ENCODE measurements at regions not wholly inside any gene's neighbourhood (a gene's known extent, or its start where the extent isn't known, plus 50 kb on each side); places are given as distances from the start of the nearest gene placed in this dataset.

DNA sequence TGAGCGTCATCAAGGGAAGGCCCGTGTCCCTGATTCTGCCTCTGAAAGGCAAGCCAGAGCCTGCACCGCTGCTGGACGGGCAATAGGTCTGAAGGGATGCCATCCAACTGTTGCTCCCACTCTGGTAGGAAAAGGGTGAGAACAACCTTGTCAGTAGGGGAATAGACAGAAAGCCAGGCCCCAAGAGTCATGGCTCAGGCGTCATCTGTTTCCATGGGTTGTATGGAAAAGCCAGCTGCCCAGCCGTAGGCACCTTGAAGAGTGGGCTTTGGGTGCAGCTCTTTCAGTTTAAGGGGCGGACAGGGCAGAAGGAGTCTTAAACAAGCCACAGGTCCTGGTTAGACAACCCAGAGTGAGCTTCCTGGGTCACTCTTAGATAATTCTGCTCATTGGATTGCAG, 66.5 kb downstream of the RNF6 start:
- H3K9me3 Mint-ChIP-seq (ENCODE audit: unreplicated experiment), result no peaks in the 10 kb centered on the region
- no peaks in the 10 kb centered on the region for H3K4me1 Mint-ChIP-seq (ENCODE audit: insufficient read depth, unreplicated experiment)
- CTCF ChIA-PET, result interaction anchor here (0.6 kb wide), 1 partner anchor 553 kb away, joined by 3 read pairs; no protein-coding TSS in a partner anchor
- H3K4me3 Mint-ChIP-seq (ENCODE audit: unreplicated experiment), result no peak overlapping the region
- intact Hi-C loops (cut with micrococcal nuclease), result no loop called here
- DNase-seq (ENCODE audit: unreplicated experiment), result no peak
- TF ChIP-seq, protein P1, sequence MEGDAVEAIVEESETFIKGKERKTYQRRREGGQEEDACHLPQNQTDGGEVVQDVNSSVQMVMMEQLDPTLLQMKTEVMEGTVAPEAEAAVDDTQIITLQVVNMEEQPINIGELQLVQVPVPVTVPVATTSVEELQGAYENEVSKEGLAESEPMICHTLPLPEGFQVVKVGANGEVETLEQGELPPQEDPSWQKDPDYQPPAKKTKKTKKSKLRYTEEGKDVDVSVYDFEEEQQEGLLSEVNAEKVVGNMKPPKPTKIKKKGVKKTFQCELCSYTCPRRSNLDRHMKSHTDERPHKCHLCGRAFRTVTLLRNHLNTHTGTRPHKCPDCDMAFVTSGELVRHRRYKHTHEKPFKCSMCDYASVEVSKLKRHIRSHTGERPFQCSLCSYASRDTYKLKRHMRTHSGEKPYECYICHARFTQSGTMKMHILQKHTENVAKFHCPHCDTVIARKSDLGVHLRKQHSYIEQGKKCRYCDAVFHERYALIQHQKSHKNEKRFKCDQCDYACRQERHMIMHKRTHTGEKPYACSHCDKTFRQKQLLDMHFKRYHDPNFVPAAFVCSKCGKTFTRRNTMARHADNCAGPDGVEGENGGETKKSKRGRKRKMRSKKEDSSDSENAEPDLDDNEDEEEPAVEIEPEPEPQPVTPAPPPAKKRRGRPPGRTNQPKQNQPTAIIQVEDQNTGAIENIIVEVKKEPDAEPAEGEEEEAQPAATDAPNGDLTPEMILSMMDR (IDR thresholded peaks at IDR 0.05; ENCODE audit: unreplicated experiment), result no peak
- BruUV-seq (replicated peaks), result no TSS peak
- peaks cover 37% of the 10 kb centered on the region for H3K27me3 Mint-ChIP-seq (ENCODE audit: insufficient read depth, unreplicated experiment)
- POLR2A ChIA-PET, result no interaction called here
- no peaks in the 10 kb centered on the region for H3K36me3 Mint-ChIP-seq (ENCODE audit: insufficient read depth, unreplicated experiment)
- no peak overlapping the region for H3K27ac Mint-ChIP-seq (ENCODE audit: low read depth, unreplicated experiment)

DNA sequence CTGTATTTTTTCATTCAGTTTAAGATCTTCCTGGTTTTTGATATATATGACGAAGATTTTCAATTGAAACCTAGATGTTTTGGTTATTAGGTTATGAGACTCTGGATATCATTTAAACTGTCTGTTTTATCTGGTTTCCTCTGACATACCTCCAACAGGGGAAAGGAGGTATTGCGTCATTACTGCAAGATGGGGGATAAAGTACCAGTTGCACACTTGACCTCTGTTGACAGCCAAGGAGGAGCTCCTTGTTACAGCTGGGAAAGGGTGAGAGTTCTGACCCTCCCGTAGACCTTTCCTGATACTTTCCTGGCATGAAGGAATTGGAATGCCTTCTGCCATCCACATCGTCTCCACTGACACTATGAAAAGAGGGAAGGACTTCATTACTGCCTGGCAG, 82.0 kb upstream of the SHISA2 start:
- CTCF ChIA-PET, result interaction anchor here (0.9 kb wide), 1 partner anchor 346 kb away, joined by 3 read pairs; no protein-coding TSS in a partner anchor
- H3K9me3 Mint-ChIP-seq (ENCODE audit: unreplicated experiment), result no peaks in the 10 kb centered on the region

DNA sequence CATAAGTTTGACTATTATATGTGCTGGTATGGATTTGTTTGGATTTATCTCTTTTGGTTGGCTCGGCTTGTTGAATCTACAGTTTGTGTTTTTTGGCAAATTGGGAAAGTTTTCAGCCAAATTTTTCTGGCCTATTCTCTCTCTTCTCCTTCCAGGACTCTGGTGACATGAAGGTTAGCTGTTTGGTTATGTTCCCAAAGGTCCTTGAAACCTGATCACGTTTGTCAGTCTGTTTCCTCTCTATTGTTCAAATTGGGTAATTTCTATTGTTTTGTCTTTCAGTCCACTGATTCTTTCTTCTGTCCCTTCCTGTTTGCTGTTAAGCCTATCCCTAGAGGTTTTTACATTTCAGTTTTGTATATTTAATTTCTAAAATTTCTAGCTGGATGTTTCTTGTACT, 81.5 kb upstream of the SHISA2 start:
- BruUV-seq (replicated peaks), result no TSS peak
- intact Hi-C loops (cut with micrococcal nuclease), result no loop called here
- no peak overlapping the region for H3K4me3 Mint-ChIP-seq (ENCODE audit: unreplicated experiment)
- H3K27ac Mint-ChIP-seq (ENCODE audit: low read depth, unreplicated experiment), result no peak overlapping the region
- ChIA-PET POLR2A (no interaction called here), CTCF (interaction anchor here (0.9 kb wide), 1 partner anchor 347 kb away, joined by 3 read pairs; no protein-coding TSS in a partner anchor)
- no peaks in the 10 kb centered on the region for H3K9me3 Mint-ChIP-seq (ENCODE audit: unreplicated experiment)
- no peaks in the 10 kb centered on the region for H3K36me3 Mint-ChIP-seq (ENCODE audit: insufficient read depth, unreplicated experiment)
- DNase-seq (ENCODE audit: unreplicated experiment), result no peak
- TF ChIP-seq, protein P1 (IDR thresholded peaks at IDR 0.05; ENCODE audit: unreplicated experiment), result no peak
- H3K4me1 Mint-ChIP-seq (ENCODE audit: insufficient read depth, unreplicated experiment), result no peaks in the 10 kb centered on the region
- peaks cover 12% of the 10 kb centered on the region for H3K27me3 Mint-ChIP-seq (ENCODE audit: insufficient read depth, unreplicated experiment)

More for the DNA sequence above, 82.0 kb upstream of the SHISA2 start:
- TF ChIP-seq, protein P1 (IDR thresholded peaks at IDR 0.05; ENCODE audit: unreplicated experiment), result no peak
- H3K27me3 Mint-ChIP-seq (ENCODE audit: insufficient read depth, unreplicated experiment), result peaks cover 17% of the 10 kb centered on the region
- H3K27ac Mint-ChIP-seq (ENCODE audit: low read depth, unreplicated experiment), result no peak overlapping the region
- intact Hi-C loops (cut with micrococcal nuclease), result no loop called here
- no peak overlapping the region for H3K4me3 Mint-ChIP-seq (ENCODE audit: unreplicated experiment)
- no peaks in the 10 kb centered on the region for H3K4me1 Mint-ChIP-seq (ENCODE audit: insufficient read depth, unreplicated experiment)
- no TSS peak for BruUV-seq (replicated peaks)
- no peaks in the 10 kb centered on the region for H3K36me3 Mint-ChIP-seq (ENCODE audit: insufficient read depth, unreplicated experiment)
- DNase-seq (ENCODE audit: unreplicated experiment), result no peak
- POLR2A ChIA-PET, result no interaction called here

DNA sequence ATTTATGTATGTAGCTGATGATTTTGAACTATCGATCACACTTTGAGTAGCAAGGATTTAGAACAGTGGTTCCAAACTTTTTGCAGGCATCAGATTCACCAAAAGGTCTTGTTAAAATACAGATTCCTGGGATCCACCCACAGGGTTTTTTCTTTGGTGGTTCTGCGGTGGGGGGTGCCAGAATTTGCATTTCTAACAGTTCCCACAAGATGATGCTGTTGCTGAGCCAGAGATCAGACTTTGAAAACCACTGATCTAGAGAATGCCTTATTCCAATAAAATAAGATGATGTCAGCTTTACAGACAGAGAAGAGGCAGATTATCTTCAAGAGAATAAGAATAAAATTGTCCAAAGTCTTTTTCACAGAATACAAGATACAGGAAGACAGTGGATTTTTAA, 80.9 kb upstream of the SHISA2 start:
- BruUV-seq (replicated peaks), result no TSS peak
- POLR2A ChIA-PET, result interaction anchor here (0.6 kb wide), 1 partner anchor 582 kb away, joined by 3 read pairs; no protein-coding TSS in a partner anchor
- Mint-ChIP-seq H3K36me3 (ENCODE audit: insufficient read depth, unreplicated experiment) (no peaks in the 10 kb centered on the region), H3K27ac (ENCODE audit: low read depth, unreplicated experiment) (no peak overlapping the region), H3K9me3 (ENCODE audit: unreplicated experiment) (no peaks in the 10 kb centered on the region), H3K4me3 (ENCODE audit: unreplicated experiment) (no peak overlapping the region), H3K4me1 (ENCODE audit: insufficient read depth, unreplicated experiment) (no peaks in the 10 kb centered on the region), H3K27me3 (ENCODE audit: insufficient read depth, unreplicated experiment) (peaks cover 6% of the 10 kb centered on the region)
- TF ChIP-seq, protein P1 (IDR thresholded peaks at IDR 0.05; ENCODE audit: unreplicated experiment), result no peak
- intact Hi-C loops (cut with micrococcal nuclease), result no loop called here
- CTCF ChIA-PET, result interaction anchor here (0.9 kb wide), 1 partner anchor 347 kb away, joined by 3 read pairs; no protein-coding TSS in a partner anchor
- DNase-seq (ENCODE audit: unreplicated experiment), result peak; percentile 0

Data from MCF 10A (cell line).